Erythroblast (primary cell): ENCODE measurements at regions not wholly inside any gene's neighbourhood (a gene's known extent, or its start where the extent isn't known, plus 50 kb on each side); places are given as distances from the start of the nearest gene placed in this dataset.
A peak's percentile ranks its signal among the peaks of the same experiment; 100 is the strongest.
"Not testable (repeated sequence)": the region's sequence is repeated elsewhere in the genome, so short reads cannot be mapped to it uniquely, and the experiment has no call there.

Experiments used
- DNase-seq, 2 experiments: peaks; one replicate each; lab custom pipeline; 2025; lab: John Stamatoyannopoulos, UW
- GATA1 ChIP-seq: IDR thresholded peaks from 2 replicates; pipeline ENCODE4 v1.6.1; 2011; ENCODE audit warnings: low read depth, mild to moderate bottlenecking, control low read depth, low read length, moderate library complexity
- POLR2A ChIP-seq: IDR thresholded peaks from 2 replicates; pipeline ENCODE4 v1.6.1; 2011; ENCODE audit warnings: mild to moderate bottlenecking, low read length

GRCh38 chr9:94387338-94388010 is 59.0 kb upstream of the NUTM2F start:
- peak in 1 of 2 experiments; percentile 24 for DNase-seq

DNA sequence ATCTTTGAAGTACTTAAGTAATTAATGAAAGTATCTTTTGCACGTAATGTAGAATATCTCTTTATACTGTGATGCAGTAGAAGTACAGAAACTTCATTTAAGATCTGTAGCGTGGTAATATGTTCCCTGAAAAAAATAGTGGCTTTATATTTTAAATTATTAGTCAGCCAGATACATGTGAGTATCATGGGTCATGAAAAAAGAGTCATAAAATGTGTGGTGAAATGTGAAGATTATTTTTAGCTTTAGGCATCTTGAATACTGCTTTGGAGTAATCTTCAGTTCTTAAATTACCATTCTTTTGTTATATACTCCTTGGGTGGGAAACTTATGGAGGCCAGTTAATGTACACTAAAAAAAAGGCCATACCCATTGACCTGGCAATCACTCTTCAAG is 59.6 kb upstream of the NUTM2F start:
- DNase-seq, result not testable (repeated sequence)

GRCh38 chr9:94390425-94391098 is 62.1 kb upstream of the NUTM2F start:
- DNase-seq, result not testable (repeated sequence)

- DNase-seq, result not testable (repeated sequence)
Measured at GRCh38 chr9:94392971-94393624, 64.7 kb upstream of the NUTM2F start.

GRCh38 chr9:94397766-94398379 is 69.4 kb upstream of the NUTM2F start:
- DNase-seq, result not testable (repeated sequence)

- not testable (repeated sequence) for DNase-seq
Measured at GRCh38 chr9:94400461-94400860, 72.0 kb upstream of the NUTM2F start.

- DNase-seq, result not testable (repeated sequence)
Measured at GRCh38 chr9:94402795-94403194, 74.4 kb upstream of the NUTM2F start.

GRCh38 chr9:94403571-94403970 is 75.1 kb upstream of the NUTM2F start:
- DNase-seq, result not testable (repeated sequence)

GRCh38 chr9:94413665-94414064 is 85.2 kb upstream of the NUTM2F start:
- peak; percentile 64 to 89 for DNase-seq

DNA sequence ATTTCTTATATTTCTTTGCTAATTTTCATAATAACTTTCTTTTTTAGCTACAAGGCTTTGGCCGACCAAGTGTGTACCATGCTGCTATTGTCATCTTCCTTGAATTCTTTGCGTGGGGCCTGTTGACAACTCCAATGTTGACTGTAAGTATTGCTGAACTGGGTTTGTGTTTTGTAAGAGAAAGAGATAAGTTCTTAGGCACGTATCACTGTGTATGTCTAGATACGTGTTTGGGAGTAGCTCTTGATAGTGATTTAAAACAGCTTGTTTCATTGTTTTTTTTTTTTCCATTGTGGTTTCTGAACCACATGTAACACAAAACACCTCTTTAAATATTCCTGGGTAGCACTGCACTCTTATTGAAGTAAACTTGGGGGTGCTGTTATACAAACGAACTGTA is 86.7 kb upstream of the NUTM2F start:
- DNase-seq, result peak in 1 of 2 experiments; percentile 50

DNA sequence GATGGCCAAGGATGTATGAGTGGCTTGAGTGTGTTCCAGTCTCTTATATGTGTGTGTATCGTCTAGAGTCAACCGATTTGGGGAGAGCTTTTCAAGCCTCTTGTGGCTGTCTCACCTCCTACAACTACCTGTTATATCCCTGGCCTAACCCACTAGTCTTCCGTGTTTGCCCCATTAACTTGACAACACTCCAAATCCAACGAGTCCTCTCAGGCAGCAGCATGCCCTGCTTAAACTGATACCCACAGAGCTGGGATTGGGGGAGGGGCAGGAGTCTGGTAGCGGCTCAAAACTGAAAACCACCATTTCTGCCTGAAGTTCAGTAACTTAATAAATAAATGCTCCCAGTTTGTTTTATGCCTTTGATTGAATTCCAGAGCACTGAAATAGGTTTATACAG is 91.7 kb upstream of the NUTM2F start:
- not testable (repeated sequence) for DNase-seq

DNA sequence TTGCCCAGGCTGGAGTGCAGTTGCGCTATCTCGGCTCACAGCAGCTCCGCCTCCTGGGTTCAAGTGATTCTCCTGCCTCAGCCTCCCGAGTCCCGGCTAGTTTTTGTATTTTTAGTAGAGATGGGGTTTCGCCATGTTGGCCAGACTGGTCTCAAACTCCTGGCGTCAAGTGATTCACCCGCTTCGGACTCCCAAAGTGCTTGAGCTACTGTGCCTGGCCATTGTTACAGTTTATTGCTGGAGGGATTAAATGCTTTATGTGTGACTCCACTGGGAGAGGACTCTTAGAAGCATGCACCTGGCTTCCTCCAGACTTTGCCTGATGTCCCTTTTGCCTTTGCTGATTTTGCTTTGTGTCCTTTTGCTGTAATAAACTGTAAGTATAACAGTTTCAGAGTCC is 93.5 kb upstream of the NUTM2F start:
- not testable (repeated sequence) for DNase-seq

DNA sequence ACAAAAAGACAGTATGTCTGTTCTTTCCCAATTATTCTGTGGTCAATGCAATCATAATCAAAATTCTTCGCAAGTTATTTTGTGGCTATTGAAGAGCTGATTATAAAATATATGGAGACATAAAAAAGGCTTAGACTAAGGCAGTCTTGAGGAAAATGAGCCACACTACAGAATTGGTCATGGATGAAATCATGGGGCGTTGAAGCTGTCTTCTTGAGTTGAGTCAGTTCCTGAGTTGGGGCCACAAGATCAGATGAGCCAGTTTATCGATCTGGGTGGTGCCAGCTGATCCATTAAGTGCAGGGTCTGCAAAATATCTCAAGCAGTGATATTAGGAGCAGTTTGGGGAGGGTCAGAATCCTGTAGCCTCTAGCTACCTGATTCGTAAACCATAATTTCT is 96.9 kb upstream of the NUTM2F start:
- DNase-seq, result not testable (repeated sequence)

DNA sequence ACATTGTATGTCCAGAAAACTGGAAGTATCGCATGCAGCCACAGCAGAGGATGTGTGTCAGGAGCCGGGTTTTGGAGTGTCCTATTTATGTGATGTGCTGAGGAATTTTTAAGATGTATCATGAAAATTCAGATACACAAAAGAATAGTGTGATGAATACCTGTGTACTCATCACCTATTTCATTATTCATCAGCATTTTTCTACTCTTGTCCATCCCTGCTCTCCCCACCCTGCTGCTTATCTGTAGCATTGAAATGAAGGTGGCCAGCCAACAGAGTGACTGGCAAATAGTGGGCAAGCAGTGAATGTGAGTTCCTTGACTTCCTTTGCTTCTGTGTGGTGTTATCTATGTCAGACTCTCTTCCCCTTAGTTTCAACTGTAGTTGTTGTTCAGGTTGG is 108.7 kb upstream of the NUTM2F start:
- DNase-seq, result not testable (repeated sequence)

- DNase-seq, result not testable (repeated sequence)
Measured at GRCh38 chr9:94438336-94438735, 109.9 kb upstream of the NUTM2F start.

GRCh38 chr9:94441146-94441545 is 112.7 kb upstream of the NUTM2F start:
- not testable (repeated sequence) for DNase-seq

GRCh38 chr9:94441796-94442195 is 113.1 kb upstream of the PCAT7 start:
- TF ChIP-seq GATA1 (no peak), POLR2A (no peak)
- DNase-seq, result no peak
